GM23338 (cell line): ENCODE measurements at regions not wholly inside any gene's neighbourhood (a gene's known extent, or its start where the extent isn't known, plus 50 kb on each side); places are given as distances from the start of the nearest gene placed in this dataset.

Experiments used
- ATAC-seq: fragments of 200-7000 bp; cut with Tn5 transposase; 3 replicates; pipeline ENCODE4 v1.9.1; 2020
- DNase-seq: peaks from one replicate; pipeline ENCODE4 v3.0.0-alpha.2; 2015; ENCODE audit warnings: low spot score
- H2AFZ ChIP-seq: fragments of 200-600 bp; sonication (generic); 2 replicates; pipeline ENCODE4 v1.8.0; 2016; ENCODE audit warnings: antibody characterized with exemption, mild to moderate bottlenecking, moderate library complexity
- H3F3A ChIP-seq: fragments of 200-600 bp; sonication (generic); replicated peaks from 2 replicates; pipeline ENCODE4 v1.8.0; 2017; ENCODE audit warnings: antibody characterized with exemption, mixed run types, low read depth
- H3K27ac ChIP-seq: fragments of 200-600 bp; sonication (generic); 2 replicates; pipeline ENCODE4 v1.6.1; 2016; ENCODE audit warnings: low read depth
- H3K27me3 ChIP-seq: fragments of 200-600 bp; sonication (generic); 2 replicates; pipeline ENCODE4 v1.8.0; 2016; ENCODE audit warnings: mild to moderate bottlenecking, mixed run types, moderate library complexity; ENCODE audit not compliant: insufficient read depth
- H3K36me3 ChIP-seq: fragments of 200-600 bp; sonication (generic); 2 replicates; pipeline ENCODE4 v1.8.0; 2016; ENCODE audit warnings: mild to moderate bottlenecking; ENCODE audit not compliant: insufficient read depth
- H3K4me1 ChIP-seq: fragments of 200-600 bp; sonication (generic); 2 replicates; pipeline ENCODE4 v1.8.0; 2016; ENCODE audit warnings: mild to moderate bottlenecking, moderate library complexity; ENCODE audit not compliant: insufficient read depth
- H3K4me2 ChIP-seq: fragments of 200-600 bp; sonication (generic); 2 replicates; pipeline ENCODE4 v1.7.1; 2017; ENCODE audit warnings: mixed run types
- H3K4me3 ChIP-seq: fragments of 200-600 bp; sonication (generic); 2 replicates; pipeline ENCODE4 v1.6.1; 2016; ENCODE audit warnings: mixed run types
- H3K79me2 ChIP-seq: fragments of 200-600 bp; sonication (generic); replicated peaks from 2 replicates; pipeline ENCODE4 v1.8.0; 2017; ENCODE audit warnings: mild to moderate bottlenecking; ENCODE audit not compliant: insufficient read depth
- H3K9me2 ChIP-seq: fragments of 200-600 bp; sonication (generic); 2 replicates; pipeline ENCODE4 v1.8.0; 2017; ENCODE audit not compliant: insufficient read depth
- H4K20me1 ChIP-seq: fragments of 200-600 bp; sonication (generic); replicated peaks from 2 replicates; pipeline ENCODE4 v1.8.0; 2017; ENCODE audit warnings: mild to moderate bottlenecking; ENCODE audit not compliant: insufficient read depth
- H3K27ac Mint-ChIP-seq: 2 replicates; pipeline ENCODE4 v1.8.0; 2020; ENCODE audit warnings: inconsistent platforms, mild to moderate bottlenecking, moderate library complexity, mixed read lengths
- H3K27me3 Mint-ChIP-seq: 3 replicates; pipeline ENCODE4 v1.8.0; 2022; ENCODE audit warnings: low read depth, mild to moderate bottlenecking, moderate library complexity, mixed read lengths, inconsistent platforms; ENCODE audit not compliant: insufficient read depth, poor library complexity
- H3K36me3 Mint-ChIP-seq: 3 replicates; pipeline ENCODE4 v1.8.0; 2021; ENCODE audit warnings: low read depth, mild to moderate bottlenecking, inconsistent platforms, moderate library complexity, mixed read lengths
- H3K4me1 Mint-ChIP-seq: 3 replicates; pipeline ENCODE4 v1.8.0; 2020; ENCODE audit warnings: mild to moderate bottlenecking, inconsistent platforms, mixed read lengths
- H3K4me3 Mint-ChIP-seq: 3 replicates; pipeline ENCODE4 v1.8.0; 2021; ENCODE audit warnings: moderate library complexity, mild to moderate bottlenecking, inconsistent platforms, mixed read lengths
- H3K9me3 Mint-ChIP-seq: 3 replicates; pipeline ENCODE4 v1.8.0; 2020; ENCODE audit warnings: moderate library complexity, mild to moderate bottlenecking, inconsistent platforms, mixed read lengths
- CREB1 ChIP-seq: fragments of 250-450 bp; sonication (Bioruptor Pico); IDR thresholded peaks from 2 replicates; pipeline ENCODE4 v1.5.0; 2020; ENCODE audit warnings: low read depth, mild to moderate bottlenecking, moderate library complexity
- JUNB ChIP-seq: IDR thresholded peaks from one replicate; pipeline ENCODE4 v1.6.1; 2016; ENCODE audit warnings: antibody characterized with exemption; ENCODE audit not compliant: unreplicated experiment
- POLR2AphosphoS5 ChIP-seq: IDR thresholded peaks from 2 replicates; pipeline ENCODE4 v1.6.1; 2016; ENCODE audit warnings: antibody characterized with exemption, low read depth
- ZNF114 ChIP-seq: fragments of 250-450 bp; sonication (Bioruptor Pico); IDR thresholded peaks from 2 replicates; pipeline ENCODE4 v1.5.0; 2020; ENCODE audit warnings: mild to moderate bottlenecking, moderate library complexity
- TF ChIP-seq, protein P1 (sequence below): IDR thresholded peaks from 2 replicates; pipeline ENCODE4 v1.6.1; 2016; ENCODE audit warnings: antibody characterized with exemption
- TF ChIP-seq, protein P2 (sequence below), 2 experiments: fragments of 200-600 bp in 1 of 2; sonication (generic) in 1 of 2; conservative IDR thresholded peaks; 2 replicates each; pipeline versions ENCODE4 v1.5.1 to v1.6.1; 2016 to 2017; ENCODE audit warnings: antibody characterized with exemption in 2 of 2, low read depth in 2 of 2, mild to moderate bottlenecking in 2 of 2, moderate library complexity in 1 of 2
- TF ChIP-seq, protein P3 (sequence below): fragments of 250-450 bp; sonication (Bioruptor Pico); IDR thresholded peaks from 2 replicates; pipeline ENCODE4 v1.5.0; 2020; ENCODE audit warnings: mild to moderate bottlenecking, moderate library complexity

DNA sequence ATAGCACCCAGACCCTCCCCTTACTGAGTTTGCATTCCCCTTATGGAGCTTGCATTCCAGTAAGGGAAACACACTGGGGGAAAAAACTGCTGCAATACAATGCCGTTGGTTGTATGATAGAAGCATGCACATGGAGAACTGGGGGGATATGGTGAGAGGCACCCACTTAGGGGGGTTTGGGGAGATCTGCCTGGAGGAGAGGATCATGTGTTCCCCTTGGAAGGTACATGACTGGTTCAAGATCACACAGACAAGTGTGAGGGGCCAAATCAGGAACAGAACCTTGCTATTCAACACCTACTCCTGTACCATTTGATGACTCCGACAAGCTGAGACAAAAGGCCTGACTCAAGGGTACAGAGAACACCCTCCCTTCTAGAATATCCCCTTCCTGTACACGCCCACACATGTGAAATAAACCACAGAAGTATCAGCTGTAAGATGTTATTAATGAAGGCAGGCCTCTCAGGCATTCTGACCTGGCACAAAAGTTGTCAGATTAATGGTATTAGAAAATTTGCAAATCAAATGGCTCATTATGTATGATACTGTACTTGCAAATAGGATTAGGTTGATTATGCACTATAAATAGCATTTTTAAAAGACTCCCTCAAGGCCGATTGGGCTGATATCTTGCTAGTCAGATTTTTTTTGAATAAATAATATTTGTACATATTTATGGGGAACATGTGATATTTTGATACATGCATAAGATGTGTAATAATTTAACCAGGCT, 122.2 kb downstream of the NPY start:
- Mint-ChIP-seq H3K4me3 (peak overlapping the region; percentile 11; the same call in 2 of the 3 replicates), H3K27me3 (peaks cover 40% of the 10 kb centered on the region), H3K4me1 (peaks cover 50% of the 10 kb centered on the region), H3K27ac (peak overlapping the region; percentile 81), H3K36me3 (peaks cover 99% of the 10 kb centered on the region), H3K9me3 (peaks cover 49% of the 10 kb centered on the region)
- Histone ChIP-seq H2AFZ (no peak overlapping the region), H3K36me3 (peaks cover 34% of the 10 kb centered on the region), H3K27me3 (no peaks in the 10 kb centered on the region), H3K9me2 (no peaks in the 10 kb centered on the region), H3K4me1 (peaks cover 56% of the 10 kb centered on the region), H3K27ac (peak overlapping the region; percentile 93), H4K20me1 (no peaks in the 10 kb centered on the region; the same call in 1 of the 2 replicates), H3F3A (peaks cover 54% of the 10 kb centered on the region), H3K4me3 (no peak overlapping the region), H3K79me2 (peaks cover 31% of the 10 kb centered on the region), H3K4me2 (peak overlapping the region; percentile 29)
- TF ChIP-seq CREB1 (CRISPR knock-in tag), result no peak
- TF ChIP-seq, protein P1, sequence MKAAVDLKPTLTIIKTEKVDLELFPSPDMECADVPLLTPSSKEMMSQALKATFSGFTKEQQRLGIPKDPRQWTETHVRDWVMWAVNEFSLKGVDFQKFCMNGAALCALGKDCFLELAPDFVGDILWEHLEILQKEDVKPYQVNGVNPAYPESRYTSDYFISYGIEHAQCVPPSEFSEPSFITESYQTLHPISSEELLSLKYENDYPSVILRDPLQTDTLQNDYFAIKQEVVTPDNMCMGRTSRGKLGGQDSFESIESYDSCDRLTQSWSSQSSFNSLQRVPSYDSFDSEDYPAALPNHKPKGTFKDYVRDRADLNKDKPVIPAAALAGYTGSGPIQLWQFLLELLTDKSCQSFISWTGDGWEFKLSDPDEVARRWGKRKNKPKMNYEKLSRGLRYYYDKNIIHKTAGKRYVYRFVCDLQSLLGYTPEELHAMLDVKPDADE, result no peak
- TF ChIP-seq POLR2AphosphoS5, result 0 out of 2 replicates have a peak, but pooled peaks have one; percentile 67
- TF ChIP-seq JUNB, result no peak
- TF ChIP-seq, protein P2, sequence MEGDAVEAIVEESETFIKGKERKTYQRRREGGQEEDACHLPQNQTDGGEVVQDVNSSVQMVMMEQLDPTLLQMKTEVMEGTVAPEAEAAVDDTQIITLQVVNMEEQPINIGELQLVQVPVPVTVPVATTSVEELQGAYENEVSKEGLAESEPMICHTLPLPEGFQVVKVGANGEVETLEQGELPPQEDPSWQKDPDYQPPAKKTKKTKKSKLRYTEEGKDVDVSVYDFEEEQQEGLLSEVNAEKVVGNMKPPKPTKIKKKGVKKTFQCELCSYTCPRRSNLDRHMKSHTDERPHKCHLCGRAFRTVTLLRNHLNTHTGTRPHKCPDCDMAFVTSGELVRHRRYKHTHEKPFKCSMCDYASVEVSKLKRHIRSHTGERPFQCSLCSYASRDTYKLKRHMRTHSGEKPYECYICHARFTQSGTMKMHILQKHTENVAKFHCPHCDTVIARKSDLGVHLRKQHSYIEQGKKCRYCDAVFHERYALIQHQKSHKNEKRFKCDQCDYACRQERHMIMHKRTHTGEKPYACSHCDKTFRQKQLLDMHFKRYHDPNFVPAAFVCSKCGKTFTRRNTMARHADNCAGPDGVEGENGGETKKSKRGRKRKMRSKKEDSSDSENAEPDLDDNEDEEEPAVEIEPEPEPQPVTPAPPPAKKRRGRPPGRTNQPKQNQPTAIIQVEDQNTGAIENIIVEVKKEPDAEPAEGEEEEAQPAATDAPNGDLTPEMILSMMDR (conservative IDR thresholded peaks at IDR 0.05; ENCODE audit: low read depth in 2 of 2), result no peak
- no peak for TF ChIP-seq ZNF114 (CRISPR knock-in tag)
- ATAC-seq (peak; percentile 16), DNase-seq (peak; percentile 56)

DNA sequence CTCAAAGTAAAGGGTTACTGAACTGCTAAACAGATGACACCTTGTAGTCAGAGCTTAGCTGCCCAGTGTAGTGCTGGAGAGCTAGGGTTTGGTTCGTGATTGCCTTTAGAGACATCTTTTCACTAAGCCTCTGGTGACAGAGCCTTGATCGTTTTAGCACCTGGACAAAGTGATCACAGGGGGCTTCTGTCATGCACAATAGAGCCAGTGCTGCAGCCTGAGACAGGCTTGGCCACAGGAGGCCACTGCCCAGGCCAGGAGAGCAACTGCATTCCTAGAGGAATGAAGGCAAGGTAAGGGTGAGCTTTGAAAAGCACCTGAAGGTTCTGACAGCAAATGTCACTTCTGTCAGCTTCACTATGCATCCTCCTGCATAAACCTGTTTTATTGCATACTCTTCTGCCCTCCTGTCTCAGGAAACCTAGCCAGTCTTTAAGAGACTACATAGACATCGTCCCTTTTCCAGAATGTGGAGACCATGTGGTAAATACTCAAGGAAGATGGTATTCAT, 122.9 kb downstream of the NPY start:
- Histone ChIP-seq H3K9me2 (no peaks in the 10 kb centered on the region), H3K4me2 (peak overlapping the region; percentile 29; the same call in 1 of the 2 replicates), H3K4me3 (no peak overlapping the region), H3K4me1 (peaks cover 59% of the 10 kb centered on the region), H3K36me3 (peaks cover 32% of the 10 kb centered on the region), H3K27ac (peak overlapping the region; percentile 93), H3K27me3 (no peaks in the 10 kb centered on the region), H4K20me1 (no peaks in the 10 kb centered on the region; the same call in 1 of the 2 replicates), H3F3A (peaks cover 53% of the 10 kb centered on the region), H2AFZ (no peak overlapping the region), H3K79me2 (peaks cover 26% of the 10 kb centered on the region)
- Mint-ChIP-seq H3K36me3 (peaks cover 97% of the 10 kb centered on the region), H3K4me1 (peaks cover 45% of the 10 kb centered on the region), H3K27me3 (peaks cover 37% of the 10 kb centered on the region), H3K9me3 (peaks cover 54% of the 10 kb centered on the region), H3K4me3 (no peak overlapping the region), H3K27ac (no peak overlapping the region)
- DNase-seq (peak; percentile 79), ATAC-seq (peak; percentile 73)
- TF ChIP-seq, protein P3, sequence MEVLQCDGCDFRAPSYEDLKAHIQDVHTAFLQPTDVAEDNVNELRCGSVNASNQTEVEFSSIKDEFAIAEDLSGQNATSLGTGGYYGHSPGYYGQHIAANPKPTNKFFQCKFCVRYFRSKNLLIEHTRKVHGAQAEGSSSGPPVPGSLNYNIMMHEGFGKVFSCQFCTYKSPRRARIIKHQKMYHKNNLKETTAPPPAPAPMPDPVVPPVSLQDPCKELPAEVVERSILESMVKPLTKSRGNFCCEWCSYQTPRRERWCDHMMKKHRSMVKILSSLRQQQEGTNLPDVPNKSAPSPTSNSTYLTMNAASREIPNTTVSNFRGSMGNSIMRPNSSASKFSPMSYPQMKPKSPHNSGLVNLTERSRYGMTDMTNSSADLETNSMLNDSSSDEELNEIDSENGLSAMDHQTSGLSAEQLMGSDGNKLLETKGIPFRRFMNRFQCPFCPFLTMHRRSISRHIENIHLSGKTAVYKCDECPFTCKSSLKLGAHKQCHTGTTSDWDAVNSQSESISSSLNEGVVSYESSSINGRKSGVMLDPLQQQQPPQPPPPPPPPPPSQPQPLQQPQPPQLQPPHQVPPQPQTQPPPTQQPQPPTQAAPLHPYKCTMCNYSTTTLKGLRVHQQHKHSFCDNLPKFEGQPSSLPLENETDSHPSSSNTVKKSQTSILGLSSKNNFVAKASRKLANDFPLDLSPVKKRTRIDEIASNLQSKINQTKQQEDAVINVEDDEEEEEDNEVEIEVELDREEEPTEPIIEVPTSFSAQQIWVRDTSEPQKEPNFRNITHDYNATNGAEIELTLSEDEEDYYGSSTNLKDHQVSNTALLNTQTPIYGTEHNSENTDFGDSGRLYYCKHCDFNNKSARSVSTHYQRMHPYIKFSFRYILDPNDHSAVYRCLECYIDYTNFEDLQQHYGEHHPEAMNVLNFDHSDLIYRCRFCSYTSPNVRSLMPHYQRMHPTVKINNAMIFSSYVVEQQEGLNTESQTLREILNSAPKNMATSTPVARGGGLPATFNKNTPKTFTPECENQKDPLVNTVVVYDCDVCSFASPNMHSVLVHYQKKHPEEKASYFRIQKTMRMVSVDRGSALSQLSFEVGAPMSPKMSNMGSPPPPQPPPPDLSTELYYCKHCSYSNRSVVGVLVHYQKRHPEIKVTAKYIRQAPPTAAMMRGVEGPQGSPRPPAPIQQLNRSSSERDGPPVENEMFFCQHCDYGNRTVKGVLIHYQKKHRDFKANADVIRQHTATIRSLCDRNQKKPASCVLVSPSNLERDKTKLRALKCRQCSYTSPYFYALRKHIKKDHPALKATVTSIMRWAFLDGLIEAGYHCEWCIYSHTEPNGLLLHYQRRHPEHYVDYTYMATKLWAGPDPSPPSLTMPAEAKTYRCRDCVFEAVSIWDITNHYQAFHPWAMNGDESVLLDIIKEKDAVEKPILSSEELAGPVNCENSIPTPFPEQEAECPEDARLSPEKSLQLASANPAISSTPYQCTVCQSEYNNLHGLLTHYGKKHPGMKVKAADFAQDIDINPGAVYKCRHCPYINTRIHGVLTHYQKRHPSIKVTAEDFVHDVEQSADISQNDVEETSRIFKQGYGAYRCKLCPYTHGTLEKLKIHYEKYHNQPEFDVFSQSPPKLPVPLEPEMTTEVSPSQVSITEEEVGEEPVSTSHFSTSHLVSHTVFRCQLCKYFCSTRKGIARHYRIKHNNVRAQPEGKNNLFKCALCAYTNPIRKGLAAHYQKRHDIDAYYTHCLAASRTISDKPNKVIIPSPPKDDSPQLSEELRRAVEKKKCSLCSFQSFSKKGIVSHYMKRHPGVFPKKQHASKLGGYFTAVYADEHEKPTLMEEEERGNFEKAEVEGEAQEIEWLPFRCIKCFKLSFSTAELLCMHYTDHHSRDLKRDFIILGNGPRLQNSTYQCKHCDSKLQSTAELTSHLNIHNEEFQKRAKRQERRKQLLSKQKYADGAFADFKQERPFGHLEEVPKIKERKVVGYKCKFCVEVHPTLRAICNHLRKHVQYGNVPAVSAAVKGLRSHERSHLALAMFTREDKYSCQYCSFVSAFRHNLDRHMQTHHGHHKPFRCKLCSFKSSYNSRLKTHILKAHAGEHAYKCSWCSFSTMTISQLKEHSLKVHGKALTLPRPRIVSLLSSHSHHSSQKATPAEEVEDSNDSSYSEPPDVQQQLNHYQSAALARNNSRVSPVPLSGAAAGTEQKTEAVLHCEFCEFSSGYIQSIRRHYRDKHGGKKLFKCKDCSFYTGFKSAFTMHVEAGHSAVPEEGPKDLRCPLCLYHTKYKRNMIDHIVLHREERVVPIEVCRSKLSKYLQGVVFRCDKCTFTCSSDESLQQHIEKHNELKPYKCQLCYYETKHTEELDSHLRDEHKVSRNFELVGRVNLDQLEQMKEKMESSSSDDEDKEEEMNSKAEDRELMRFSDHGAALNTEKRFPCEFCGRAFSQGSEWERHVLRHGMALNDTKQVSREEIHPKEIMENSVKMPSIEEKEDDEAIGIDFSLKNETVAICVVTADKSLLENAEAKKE (CRISPR knock-in tag), result no peak
- TF ChIP-seq POLR2AphosphoS5, result peak; percentile 63
